H1 (cell line): ENCODE measurements at regions not wholly inside any gene's neighbourhood (a gene's known extent, or its start where the extent isn't known, plus 50 kb on each side); places are given as distances from the start of the nearest gene placed in this dataset.

Experiments used
- CHD1 ChIP-seq: IDR thresholded peaks from 2 replicates; pipeline ENCODE4 v1.6.1; 2012; ENCODE audit warnings: low read depth, low read length, improper control_type of control experiment
- EP300 ChIP-seq, 2 experiments: IDR thresholded peaks; 1 replicate in 1 of 2; 2 replicates in 1 of 2; pipeline ENCODE4 v1.6.1; 2011 to 2012; ENCODE audit warnings: low read depth in 2 of 2, low read length in 2 of 2, mild to moderate bottlenecking in 2 of 2, borderline replicate concordance in 1 of 2, inconsistent platforms in 1 of 2, moderate library complexity in 1 of 2
- JUND ChIP-seq: IDR thresholded peaks from 2 replicates; pipeline ENCODE4 v1.6.1; 2011; ENCODE audit warnings: mild to moderate bottlenecking, improper control_type of control experiment, low read length
- POLR2A ChIP-seq, 2 experiments: IDR thresholded peaks; 1 replicate in 1 of 2; 2 replicates in 1 of 2; pipeline ENCODE4 v1.6.1; 2011; ENCODE audit warnings: low read depth in 2 of 2, low read length in 2 of 2, mild to moderate bottlenecking in 2 of 2; ENCODE audit errors: control extremely low read depth in 1 of 2
- POLR2AphosphoS5 ChIP-seq: IDR thresholded peaks from 2 replicates; pipeline ENCODE4 v1.6.1; 2011; ENCODE audit warnings: low read depth, low read length
- SAP30 ChIP-seq: fragments of 300-600 bp; sonication (generic); IDR thresholded peaks from 2 replicates; pipeline ENCODE4 v1.7.1; 2012; ENCODE audit warnings: low read length, moderate library complexity, mild to moderate bottlenecking, inconsistent platforms; ENCODE audit not compliant: insufficient read depth, insufficient replicate concordance
- SRF ChIP-seq: IDR thresholded peaks from 2 replicates; pipeline ENCODE4 v1.6.1; 2011; ENCODE audit warnings: mild to moderate bottlenecking, low read depth, low read length, moderate library complexity
- TAF1 ChIP-seq: IDR thresholded peaks from 2 replicates; pipeline ENCODE4 v1.6.1; 2011; ENCODE audit warnings: mild to moderate bottlenecking, low read depth, low read length
- ZNF274 ChIP-seq: IDR thresholded peaks from 2 replicates; pipeline ENCODE4 v1.7.0; 2012; ENCODE audit warnings: low read length, borderline replicate concordance; ENCODE audit errors: extremely low read depth
- TF ChIP-seq, protein P1 (sequence below), 3 experiments: IDR thresholded peaks; 1 replicate in 2 of 3; 2 replicates in 1 of 3; pipeline versions ENCODE4 v1.5.1 to v1.6.1; 2011; ENCODE audit warnings: low read length in 3 of 3, mild to moderate bottlenecking in 3 of 3, inconsistent platforms in 2 of 3, low read depth in 1 of 3, moderate library complexity in 1 of 3; ENCODE audit not compliant: insufficient read depth in 1 of 3; ENCODE audit errors: control extremely low read depth in 1 of 3
- TF ChIP-seq, protein P2 (sequence below): IDR thresholded peaks from 2 replicates; pipeline ENCODE4 v1.6.1; 2012; ENCODE audit warnings: inconsistent platforms

DNA sequence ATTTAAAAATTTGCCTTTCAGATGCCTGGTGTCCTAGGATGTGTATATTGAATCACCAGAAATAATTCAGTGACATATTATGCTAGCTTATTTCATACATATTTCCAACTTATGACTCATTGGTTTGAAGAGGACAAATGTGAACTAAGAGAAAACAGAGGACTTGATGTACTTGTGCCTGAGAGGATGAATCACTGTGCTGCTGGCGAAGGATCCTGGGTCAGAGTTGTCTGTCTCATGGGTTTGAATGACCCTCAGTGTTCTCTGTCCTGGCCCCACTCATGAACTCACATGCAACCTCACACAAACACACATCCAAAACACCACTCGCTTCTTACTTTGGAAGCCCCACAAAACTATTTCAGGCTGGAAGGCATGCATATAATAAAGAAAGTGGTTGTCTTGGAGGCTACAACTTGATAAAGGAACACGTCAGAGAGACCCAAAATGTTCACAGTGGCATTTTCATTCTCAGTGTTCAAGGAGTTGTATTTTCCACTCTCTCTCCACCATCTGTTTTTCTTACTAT lies 129.0 kb upstream of the SPRY2 start:
- TF ChIP-seq JUND: no peak
- TF ChIP-seq SAP30: no peak
- TF ChIP-seq EP300 (IDR thresholded peaks at IDR 0.05; ENCODE audit: borderline replicate concordance in 1 of 2, low read depth in 2 of 2, low read length in 2 of 2): no peak
- TF ChIP-seq, protein P1, sequence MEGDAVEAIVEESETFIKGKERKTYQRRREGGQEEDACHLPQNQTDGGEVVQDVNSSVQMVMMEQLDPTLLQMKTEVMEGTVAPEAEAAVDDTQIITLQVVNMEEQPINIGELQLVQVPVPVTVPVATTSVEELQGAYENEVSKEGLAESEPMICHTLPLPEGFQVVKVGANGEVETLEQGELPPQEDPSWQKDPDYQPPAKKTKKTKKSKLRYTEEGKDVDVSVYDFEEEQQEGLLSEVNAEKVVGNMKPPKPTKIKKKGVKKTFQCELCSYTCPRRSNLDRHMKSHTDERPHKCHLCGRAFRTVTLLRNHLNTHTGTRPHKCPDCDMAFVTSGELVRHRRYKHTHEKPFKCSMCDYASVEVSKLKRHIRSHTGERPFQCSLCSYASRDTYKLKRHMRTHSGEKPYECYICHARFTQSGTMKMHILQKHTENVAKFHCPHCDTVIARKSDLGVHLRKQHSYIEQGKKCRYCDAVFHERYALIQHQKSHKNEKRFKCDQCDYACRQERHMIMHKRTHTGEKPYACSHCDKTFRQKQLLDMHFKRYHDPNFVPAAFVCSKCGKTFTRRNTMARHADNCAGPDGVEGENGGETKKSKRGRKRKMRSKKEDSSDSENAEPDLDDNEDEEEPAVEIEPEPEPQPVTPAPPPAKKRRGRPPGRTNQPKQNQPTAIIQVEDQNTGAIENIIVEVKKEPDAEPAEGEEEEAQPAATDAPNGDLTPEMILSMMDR (IDR thresholded peaks at IDR 0.05; ENCODE audit: control extremely low read depth in 1 of 3, insufficient read depth in 1 of 3, low read depth in 1 of 3, low read length in 3 of 3): no peak
- TF ChIP-seq TAF1: no peak
- TF ChIP-seq CHD1: no peak
- no peak for TF ChIP-seq POLR2A (IDR thresholded peaks at IDR 0.05; ENCODE audit: control extremely low read depth in 1 of 2, low read depth in 2 of 2, low read length in 2 of 2)
- TF ChIP-seq, protein P2, sequence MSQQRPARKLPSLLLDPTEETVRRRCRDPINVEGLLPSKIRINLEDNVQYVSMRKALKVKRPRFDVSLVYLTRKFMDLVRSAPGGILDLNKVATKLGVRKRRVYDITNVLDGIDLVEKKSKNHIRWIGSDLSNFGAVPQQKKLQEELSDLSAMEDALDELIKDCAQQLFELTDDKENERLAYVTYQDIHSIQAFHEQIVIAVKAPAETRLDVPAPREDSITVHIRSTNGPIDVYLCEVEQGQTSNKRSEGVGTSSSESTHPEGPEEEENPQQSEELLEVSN: no peak
- no peak for TF ChIP-seq SRF
- no peak for TF ChIP-seq POLR2AphosphoS5
- no peak for TF ChIP-seq ZNF274
